ENCODE measurements at regions not wholly inside any gene's neighbourhood (a gene's known extent, or its start where the extent isn't known, plus 50 kb on each side); places are given as distances from the start of the nearest gene placed in this dataset.
A peak's percentile ranks its signal among the peaks of the same experiment; 100 is the strongest.

- intact Hi-C loops (cut with micrococcal nuclease) (no loop called here), dilution Hi-C loops (cut with MboI; ENCODE audit: extremely low pct_ligation_motif_present, low sequenced_read_pairs) (no loop called here)
- Histone ChIP-seq H3K4me2 (ENCODE audit: insufficient read depth, low read length) (no peak overlapping the region), H3K4me1 (ENCODE audit: control insufficient read depth, extremely low read depth, insufficient read depth, low read length) (no peaks in the 10 kb centered on the region), H4K20me1 (replicated peaks; ENCODE audit: control insufficient read depth, extremely low read depth, insufficient read depth, low read length) (no peaks in the 10 kb centered on the region), H3K4me3 (replicated peaks in 1 of 3; ENCODE audit: insufficient read depth in 1 of 3, low read depth in 1 of 3, low read length in 3 of 3) (no peak overlapping the region), H3K9ac (replicated peaks; ENCODE audit: extremely low read depth, insufficient read depth, low read length) (no peak overlapping the region), H3K9me1 (replicated peaks; ENCODE audit: control insufficient read depth, extremely low read depth, insufficient read depth, low read length) (no peaks in the 10 kb centered on the region), H2AFZ (ENCODE audit: low read depth, low read length) (no peak overlapping the region), H3K36me3 (ENCODE audit: control insufficient read depth in 2 of 2, extremely low read depth in 1 of 2, insufficient read depth in 2 of 2, low read length in 2 of 2) (no peaks in the 10 kb centered on the region), H3K79me2 (ENCODE audit: control insufficient read depth, insufficient read depth, low read length) (no peaks in the 10 kb centered on the region), H3K27me3 (ENCODE audit: control insufficient read depth in 2 of 2, insufficient read depth in 2 of 2, low read length in 2 of 2) (peaks cover 2 to 3% of the 10 kb centered on the region in 2 experiments), H3K9me3 (replicated peaks; ENCODE audit: control insufficient read depth, insufficient read depth, low read length) (no peaks in the 10 kb centered on the region), H3K27ac (ENCODE audit: insufficient read depth, low read depth, low read length) (no peak overlapping the region)
- CTCF ChIA-PET: interaction anchor here (0.9 kb wide), 1 partner anchor 179 kb away, joined by 3 read pairs; no protein-coding TSS in a partner anchor
- no peak for TF ChIP-seq JUN (IDR thresholded peaks at IDR 0.05; ENCODE audit: borderline replicate concordance, insufficient read depth, insufficient read length, low read depth)
- no peak for TF ChIP-seq FOS (IDR thresholded peaks at IDR 0.05; ENCODE audit: borderline replicate concordance, insufficient read depth, low read length)
- no peak for TF ChIP-seq GATA2 (IDR thresholded peaks at IDR 0.05; ENCODE audit: insufficient read depth, insufficient read length, low read depth, low read length)
- no peak for TF ChIP-seq POLR2A (IDR thresholded peaks at IDR 0.05; ENCODE audit: low read depth, low read length)
- TF ChIP-seq MYC (IDR thresholded peaks at IDR 0.05; ENCODE audit: low read depth, low read length): no peak
- TF ChIP-seq, protein P1, sequence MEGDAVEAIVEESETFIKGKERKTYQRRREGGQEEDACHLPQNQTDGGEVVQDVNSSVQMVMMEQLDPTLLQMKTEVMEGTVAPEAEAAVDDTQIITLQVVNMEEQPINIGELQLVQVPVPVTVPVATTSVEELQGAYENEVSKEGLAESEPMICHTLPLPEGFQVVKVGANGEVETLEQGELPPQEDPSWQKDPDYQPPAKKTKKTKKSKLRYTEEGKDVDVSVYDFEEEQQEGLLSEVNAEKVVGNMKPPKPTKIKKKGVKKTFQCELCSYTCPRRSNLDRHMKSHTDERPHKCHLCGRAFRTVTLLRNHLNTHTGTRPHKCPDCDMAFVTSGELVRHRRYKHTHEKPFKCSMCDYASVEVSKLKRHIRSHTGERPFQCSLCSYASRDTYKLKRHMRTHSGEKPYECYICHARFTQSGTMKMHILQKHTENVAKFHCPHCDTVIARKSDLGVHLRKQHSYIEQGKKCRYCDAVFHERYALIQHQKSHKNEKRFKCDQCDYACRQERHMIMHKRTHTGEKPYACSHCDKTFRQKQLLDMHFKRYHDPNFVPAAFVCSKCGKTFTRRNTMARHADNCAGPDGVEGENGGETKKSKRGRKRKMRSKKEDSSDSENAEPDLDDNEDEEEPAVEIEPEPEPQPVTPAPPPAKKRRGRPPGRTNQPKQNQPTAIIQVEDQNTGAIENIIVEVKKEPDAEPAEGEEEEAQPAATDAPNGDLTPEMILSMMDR (IDR thresholded peaks at IDR 0.05; ENCODE audit: extremely low read depth in 1 of 2, insufficient read depth in 1 of 2, low read depth in 1 of 2, low read length in 2 of 2): no peak
- TF ChIP-seq, protein P2, sequence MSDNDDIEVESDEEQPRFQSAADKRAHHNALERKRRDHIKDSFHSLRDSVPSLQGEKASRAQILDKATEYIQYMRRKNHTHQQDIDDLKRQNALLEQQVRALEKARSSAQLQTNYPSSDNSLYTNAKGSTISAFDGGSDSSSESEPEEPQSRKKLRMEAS (IDR thresholded peaks at IDR 0.05; ENCODE audit: insufficient read depth, insufficient read length): no peak
- no TSS peak for BruUV-seq (replicated peaks)
- FAIRE-seq (no peak), DNase-seq (ENCODE audit: low read depth, low spot score) (peak; percentile 13)
- POLR2A ChIA-PET: no interaction called here
Measured at GRCh38 chr4:112944006-112944405, 105.4 kb upstream of the ANK2 start.
